Activated T-helper 17 cell treated with anti-CD3 and anti-CD28 coated beads, Interleukin-2, amount 50 U/mL, for 72 hours (primary cell): ENCODE measurements at regions not wholly inside any gene's neighbourhood (a gene's known extent, or its start where the extent isn't known, plus 50 kb on each side); places are given as distances from the start of the nearest gene placed in this dataset.

Experiments
- ATAC-seq: fragments of 150-1000 bp; cut with Tn5 transposase; replicated peaks from 2 replicates; pipeline ENCODE4 v1.10.0; 2021; ENCODE audit warnings: mild to moderate bottlenecking, moderate library complexity
- H3K27ac Mint-ChIP-seq: one replicate; pipeline ENCODE4 v1.8.0; 2022; ENCODE audit warnings: mixed read lengths
- H3K27me3 Mint-ChIP-seq: one replicate; pipeline ENCODE4 v1.8.0; 2022; ENCODE audit warnings: mixed read lengths
- H3K36me3 Mint-ChIP-seq: one replicate; pipeline ENCODE4 v1.8.0; 2022; ENCODE audit warnings: low read depth, mild to moderate bottlenecking, mixed read lengths
- H3K4me1 Mint-ChIP-seq: one replicate; pipeline ENCODE4 v1.8.0; 2022; ENCODE audit warnings: mixed read lengths
- H3K4me3 Mint-ChIP-seq: one replicate; pipeline ENCODE4 v1.8.0; 2022; ENCODE audit warnings: mild to moderate bottlenecking, mixed read lengths
- H3K9me3 Mint-ChIP-seq: one replicate; pipeline ENCODE4 v1.8.0; 2022; ENCODE audit warnings: mixed read lengths

DNA sequence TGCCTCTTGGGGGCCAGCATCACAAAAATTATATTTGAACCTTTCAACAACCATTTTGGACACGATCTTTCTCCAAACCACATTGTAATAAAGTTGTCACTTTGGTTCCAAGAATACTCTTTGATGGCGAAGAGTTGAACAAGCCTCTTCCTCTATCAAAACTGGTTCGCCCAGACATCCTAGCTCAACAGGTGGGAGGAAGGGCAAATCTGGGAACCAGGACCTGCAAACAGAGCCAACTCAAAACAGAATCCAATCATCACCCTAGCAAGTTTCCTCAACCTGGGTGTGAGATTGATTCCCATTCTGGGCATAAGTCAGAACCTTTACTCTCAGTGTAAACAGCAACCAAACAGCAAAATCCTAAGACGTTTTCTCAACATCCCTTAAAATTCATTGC, 141.2 kb upstream of the RREB1 start:
- H3K27me3 Mint-ChIP-seq: peaks cover 20% of the 10 kb centered on the region

GRCh38 chr6:6968357-6968730, 139.4 kb upstream of the RREB1 start:
- H3K9me3 Mint-ChIP-seq: no peaks in the 10 kb centered on the region
- H3K4me1 Mint-ChIP-seq: no peaks in the 10 kb centered on the region
- peaks cover 15% of the 10 kb centered on the region for H3K27me3 Mint-ChIP-seq
- H3K27ac Mint-ChIP-seq: no peak overlapping the region
- no peaks in the 10 kb centered on the region for H3K36me3 Mint-ChIP-seq
- no peak for ATAC-seq
- no peak overlapping the region for H3K4me3 Mint-ChIP-seq

More for the DNA sequence above, 141.2 kb upstream of the RREB1 start:
- Mint-ChIP-seq H3K36me3 (no peaks in the 10 kb centered on the region), H3K9me3 (no peaks in the 10 kb centered on the region), H3K27ac (no peak overlapping the region), H3K4me1 (no peaks in the 10 kb centered on the region), H3K4me3 (no peak overlapping the region)
- ATAC-seq: no peak

DNA sequence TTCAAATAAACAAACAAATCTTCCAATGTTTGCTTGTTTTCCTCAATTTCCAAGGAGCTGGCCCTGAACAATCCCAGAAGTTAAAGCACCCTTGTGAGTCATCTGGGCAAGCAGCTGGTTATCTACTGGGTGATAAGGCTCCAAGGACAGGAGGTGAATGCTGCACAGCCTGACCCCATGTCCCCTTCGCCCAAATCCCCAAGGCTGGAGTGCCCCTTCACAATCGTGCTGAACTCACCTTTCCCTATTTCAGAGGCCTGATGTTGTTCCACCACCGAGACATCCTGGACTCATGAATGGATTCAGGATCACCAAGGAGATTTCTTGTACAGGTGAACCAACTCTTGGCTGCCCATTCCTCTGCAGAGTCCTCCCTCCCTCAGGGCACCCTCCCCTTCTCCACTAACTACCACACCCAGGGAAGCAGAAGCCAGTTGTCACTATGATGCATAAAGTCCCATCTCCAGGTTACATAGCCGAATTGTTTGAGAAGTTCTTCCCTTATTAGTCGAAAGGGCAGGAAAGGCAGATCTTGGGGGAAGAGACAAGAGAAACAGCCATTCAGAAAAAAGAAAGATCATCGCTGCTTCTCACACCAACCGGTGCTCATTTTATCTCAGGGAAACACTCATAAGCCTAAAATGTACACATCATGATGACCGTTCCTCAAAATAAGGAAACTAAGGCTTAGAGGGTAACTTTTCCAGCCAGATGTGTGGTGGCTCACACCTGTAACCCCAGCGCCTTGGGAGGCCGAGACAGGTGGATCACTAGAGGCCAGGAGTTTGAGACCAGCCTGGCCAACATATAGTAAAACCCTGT, 138.8 kb upstream of the RREB1 start:
- no peak for ATAC-seq
- Mint-ChIP-seq H3K4me3 (no peak overlapping the region), H3K27ac (no peak overlapping the region), H3K9me3 (no peaks in the 10 kb centered on the region), H3K27me3 (peaks cover 15% of the 10 kb centered on the region), H3K36me3 (no peaks in the 10 kb centered on the region), H3K4me1 (no peaks in the 10 kb centered on the region)

GRCh38 chr6:6969761-6970223, 138.0 kb upstream of the RREB1 start:
- ATAC-seq: no peak
- Mint-ChIP-seq H3K9me3 (no peaks in the 10 kb centered on the region), H3K27me3 (peaks cover 11% of the 10 kb centered on the region), H3K4me1 (no peaks in the 10 kb centered on the region), H3K36me3 (no peaks in the 10 kb centered on the region), H3K27ac (no peak overlapping the region), H3K4me3 (no peak overlapping the region)

GRCh38 chr6:6970851-6971250, 136.9 kb upstream of the RREB1 start:
- peaks cover 6% of the 10 kb centered on the region for H3K27me3 Mint-ChIP-seq
- ATAC-seq: no peak
- H3K4me1 Mint-ChIP-seq: no peaks in the 10 kb centered on the region
- no peaks in the 10 kb centered on the region for H3K9me3 Mint-ChIP-seq
- no peak overlapping the region for H3K27ac Mint-ChIP-seq
- H3K36me3 Mint-ChIP-seq: no peaks in the 10 kb centered on the region
- no peak overlapping the region for H3K4me3 Mint-ChIP-seq

DNA sequence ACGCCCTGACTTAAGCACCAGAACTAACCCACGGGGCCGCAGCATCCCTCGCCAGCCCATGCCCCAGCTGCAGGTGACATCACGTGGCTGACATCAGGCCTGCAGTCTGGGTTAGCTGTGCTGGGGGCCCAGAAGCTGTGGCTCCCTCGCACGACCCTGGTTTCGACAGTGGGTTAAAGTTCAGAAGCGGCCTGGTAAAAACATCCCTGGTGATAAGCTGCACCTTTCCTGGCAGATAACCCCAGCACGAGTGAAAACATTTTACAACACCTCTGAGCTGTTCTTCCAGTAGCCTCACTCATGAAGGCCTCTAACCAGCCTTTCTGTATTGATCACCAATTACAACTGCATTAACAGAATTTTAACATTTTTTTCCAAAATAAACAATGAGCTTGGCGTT, 136.4 kb upstream of the RREB1 start:
- no peak for ATAC-seq
- Mint-ChIP-seq H3K4me1 (no peaks in the 10 kb centered on the region), H3K9me3 (no peaks in the 10 kb centered on the region), H3K4me3 (no peak overlapping the region), H3K36me3 (no peaks in the 10 kb centered on the region), H3K27ac (no peak overlapping the region), H3K27me3 (peaks cover 6% of the 10 kb centered on the region)

GRCh38 chr6:6972456-6972855, 135.3 kb upstream of the RREB1 start:
- no peaks in the 10 kb centered on the region for H3K36me3 Mint-ChIP-seq
- peaks cover 6% of the 10 kb centered on the region for H3K27me3 Mint-ChIP-seq
- no peak for ATAC-seq
- H3K27ac Mint-ChIP-seq: no peak overlapping the region
- H3K4me1 Mint-ChIP-seq: no peaks in the 10 kb centered on the region
- H3K4me3 Mint-ChIP-seq: no peak overlapping the region
- no peaks in the 10 kb centered on the region for H3K9me3 Mint-ChIP-seq

DNA sequence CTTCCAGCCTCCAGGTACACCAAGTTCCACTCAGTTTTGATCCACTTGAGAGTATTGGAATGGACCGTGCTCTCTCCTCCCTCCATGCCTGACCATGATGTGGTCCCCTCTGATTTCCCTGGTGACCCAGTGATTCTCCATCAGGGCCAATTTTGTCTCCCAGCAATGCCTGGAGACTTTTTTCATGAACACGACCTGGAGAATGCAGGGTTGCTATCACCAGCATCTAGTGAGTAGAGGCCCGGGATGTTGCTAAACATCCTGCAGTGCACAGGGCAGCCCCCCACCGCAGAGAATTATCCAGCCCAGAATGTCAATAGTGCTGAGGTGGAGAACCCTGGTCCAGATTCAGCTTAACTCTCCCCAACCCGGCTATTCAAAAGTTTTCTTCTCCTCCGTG, 134.0 kb upstream of the RREB1 start:
- Mint-ChIP-seq H3K27me3 (peaks cover 6% of the 10 kb centered on the region), H3K27ac (no peak overlapping the region), H3K9me3 (no peaks in the 10 kb centered on the region), H3K4me1 (no peaks in the 10 kb centered on the region), H3K4me3 (no peak overlapping the region), H3K36me3 (no peaks in the 10 kb centered on the region)
- ATAC-seq: no peak

GRCh38 chr6:6975459-6976111, 132.2 kb upstream of the RREB1 start:
- Mint-ChIP-seq H3K9me3 (no peaks in the 10 kb centered on the region), H3K4me3 (no peak overlapping the region), H3K27me3 (no peaks in the 10 kb centered on the region), H3K36me3 (no peaks in the 10 kb centered on the region), H3K4me1 (no peaks in the 10 kb centered on the region), H3K27ac (no peak overlapping the region)
- no peak for ATAC-seq

DNA sequence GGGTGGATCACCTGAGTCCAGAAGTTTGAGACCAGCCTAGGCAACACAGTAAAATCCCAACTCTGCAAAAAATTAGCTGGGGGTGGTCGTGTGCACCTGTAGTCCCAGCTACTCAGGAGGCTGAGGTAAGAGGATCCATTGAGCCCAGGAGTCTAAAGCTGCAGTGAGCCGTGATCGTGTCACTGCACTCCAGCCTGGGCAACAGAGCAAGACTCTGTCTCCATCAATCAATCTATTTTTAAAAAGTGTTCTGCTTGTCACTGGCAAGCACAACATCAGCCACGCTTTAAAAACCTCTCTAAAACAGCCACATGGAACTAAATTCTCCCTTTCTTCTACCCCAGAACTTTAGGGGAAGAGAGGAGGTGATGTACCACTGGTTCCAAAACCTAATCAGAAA, 131.6 kb upstream of the RREB1 start:
- H3K27ac Mint-ChIP-seq: no peak overlapping the region
- H3K4me1 Mint-ChIP-seq: no peaks in the 10 kb centered on the region
- no peak overlapping the region for H3K4me3 Mint-ChIP-seq
- ATAC-seq: no peak
- no peaks in the 10 kb centered on the region for H3K9me3 Mint-ChIP-seq
- H3K27me3 Mint-ChIP-seq: no peaks in the 10 kb centered on the region
- no peaks in the 10 kb centered on the region for H3K36me3 Mint-ChIP-seq

GRCh38 chr6:6978731-6979130, 129.0 kb upstream of the RREB1 start:
- Mint-ChIP-seq H3K9me3 (no peaks in the 10 kb centered on the region), H3K36me3 (no peaks in the 10 kb centered on the region), H3K27me3 (peaks cover 8% of the 10 kb centered on the region), H3K4me1 (no peaks in the 10 kb centered on the region), H3K4me3 (no peak overlapping the region), H3K27ac (no peak overlapping the region)
- ATAC-seq: no peak

DNA sequence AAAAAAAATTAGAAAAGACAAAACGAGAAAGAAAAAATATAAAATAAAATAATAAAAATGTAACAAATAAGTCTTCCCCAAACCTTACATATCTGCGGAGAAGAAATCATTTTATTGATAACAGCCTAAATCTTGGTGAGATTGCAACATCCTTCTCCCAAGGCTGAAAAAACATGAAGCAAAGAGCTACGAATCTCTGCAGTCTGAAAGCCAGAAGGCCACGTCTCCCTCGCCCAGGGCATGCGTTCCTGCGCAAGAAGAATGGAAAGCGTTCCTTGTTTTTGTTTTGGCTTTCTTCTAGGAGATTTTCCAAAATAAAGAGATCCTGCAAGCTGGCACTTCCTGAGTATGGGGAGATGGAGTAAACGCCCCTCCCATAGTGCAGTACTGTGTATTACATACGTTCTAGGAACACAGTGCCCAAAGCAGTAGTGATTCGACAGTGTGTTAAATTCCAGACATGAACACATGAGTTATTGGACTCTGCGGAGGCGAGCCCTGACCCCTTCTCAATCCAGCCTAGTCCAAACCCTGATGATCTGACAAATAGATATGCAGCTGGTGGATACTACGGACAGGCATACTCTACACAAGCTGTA, 126.7 kb upstream of the RREB1 start:
- peaks cover 8% of the 10 kb centered on the region for H3K27me3 Mint-ChIP-seq
- no peak for ATAC-seq
- no peak overlapping the region for H3K4me3 Mint-ChIP-seq
- no peaks in the 10 kb centered on the region for H3K9me3 Mint-ChIP-seq
- no peaks in the 10 kb centered on the region for H3K36me3 Mint-ChIP-seq
- no peak overlapping the region for H3K27ac Mint-ChIP-seq
- H3K4me1 Mint-ChIP-seq: no peaks in the 10 kb centered on the region

- H3K36me3 Mint-ChIP-seq: no peaks in the 10 kb centered on the region
- H3K4me1 Mint-ChIP-seq: no peaks in the 10 kb centered on the region
- H3K27me3 Mint-ChIP-seq: peaks cover 8% of the 10 kb centered on the region
- ATAC-seq: no peak
- no peaks in the 10 kb centered on the region for H3K9me3 Mint-ChIP-seq
- no peak overlapping the region for H3K4me3 Mint-ChIP-seq
- no peak overlapping the region for H3K27ac Mint-ChIP-seq
Observed at GRCh38 chr6:6981681-6982322, 126.0 kb upstream of the RREB1 start.

- no peak for ATAC-seq
- no peaks in the 10 kb centered on the region for H3K9me3 Mint-ChIP-seq
- no peak overlapping the region for H3K27ac Mint-ChIP-seq
- H3K4me1 Mint-ChIP-seq: no peaks in the 10 kb centered on the region
- H3K27me3 Mint-ChIP-seq: peaks cover 8% of the 10 kb centered on the region
- H3K4me3 Mint-ChIP-seq: no peak overlapping the region
- H3K36me3 Mint-ChIP-seq: no peaks in the 10 kb centered on the region
Observed at GRCh38 chr6:6982663-6983062, 125.1 kb upstream of the RREB1 start.
